ENCODE measurements at regions not wholly inside any gene's neighbourhood (a gene's known extent, or its start where the extent isn't known, plus 50 kb on each side); places are given as distances from the start of the nearest gene placed in this dataset.

DNA sequence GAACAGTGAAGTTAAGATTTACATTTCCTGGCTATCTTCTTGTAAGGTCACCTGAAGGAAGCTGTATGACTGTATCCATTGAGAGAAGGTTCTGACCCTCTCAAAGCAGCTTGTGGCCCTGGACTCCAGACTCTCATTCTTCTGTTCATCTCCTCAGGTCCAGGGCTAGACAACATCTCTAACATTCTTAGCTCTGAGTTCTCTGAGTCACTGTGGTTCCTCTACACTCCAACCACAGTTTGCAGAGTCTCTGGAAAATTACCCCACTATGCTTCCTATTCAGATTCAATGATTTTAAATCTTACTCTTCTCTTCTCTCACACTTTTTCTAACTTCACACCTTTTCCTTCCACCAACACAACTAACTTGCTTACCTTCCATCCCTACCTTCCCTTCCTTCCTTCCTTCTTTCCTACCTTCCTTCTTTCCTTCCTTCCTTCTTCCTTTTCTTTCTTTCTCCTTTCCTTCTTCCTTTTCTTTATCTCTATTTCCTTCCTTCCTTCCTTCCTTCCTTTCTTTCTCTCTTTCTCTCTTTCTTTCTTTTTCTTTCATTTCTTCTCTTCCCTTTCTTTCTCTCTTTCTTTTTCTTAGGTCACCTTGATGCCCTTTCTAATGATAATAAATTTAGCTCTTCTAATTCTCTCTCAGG, 824.3 kb upstream of the ZEB2 start:
- peak; percentile 27 for DNase-seq

DNA sequence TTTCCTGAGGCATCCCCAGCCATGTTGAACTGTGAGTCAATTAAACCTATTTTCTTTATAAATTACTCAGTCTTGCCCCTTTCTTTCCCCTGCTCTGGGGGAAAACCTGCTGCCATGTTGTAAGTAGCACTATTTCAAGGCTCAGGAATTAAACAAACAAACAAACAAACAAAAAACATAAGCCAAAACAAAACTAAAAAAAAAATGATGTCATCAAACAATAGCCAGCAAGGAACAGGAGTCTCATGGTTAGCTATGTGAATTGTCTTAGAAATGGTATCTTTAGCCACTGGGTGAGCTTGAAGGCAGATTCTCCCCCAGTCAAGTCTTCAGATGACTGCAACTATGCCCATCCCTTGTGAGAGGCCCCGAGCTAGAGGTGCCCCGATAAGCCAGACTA, 823.4 kb upstream of the ZEB2 start:
- DNase-seq = no peak

DNA sequence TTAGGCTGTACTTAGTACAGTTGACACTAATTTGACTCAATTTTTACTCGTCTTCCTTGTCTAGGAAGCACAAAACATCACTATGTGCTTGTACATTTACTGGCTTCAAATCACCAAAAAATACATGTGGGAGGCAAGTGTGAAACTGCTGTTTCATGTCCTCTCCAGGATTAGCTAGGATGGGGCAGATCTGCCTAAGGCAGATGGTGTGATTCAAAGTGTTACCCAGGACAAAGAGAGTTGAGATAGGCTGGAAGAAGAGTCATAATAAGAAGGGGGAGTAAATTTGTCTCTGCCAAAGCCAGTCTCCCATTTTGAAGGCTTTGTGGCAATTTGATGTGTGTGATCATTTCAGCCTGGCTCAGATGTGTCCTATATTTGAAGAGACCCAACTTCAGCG, 821.6 kb upstream of the ZEB2 start:
- no peak for DNase-seq

DNA sequence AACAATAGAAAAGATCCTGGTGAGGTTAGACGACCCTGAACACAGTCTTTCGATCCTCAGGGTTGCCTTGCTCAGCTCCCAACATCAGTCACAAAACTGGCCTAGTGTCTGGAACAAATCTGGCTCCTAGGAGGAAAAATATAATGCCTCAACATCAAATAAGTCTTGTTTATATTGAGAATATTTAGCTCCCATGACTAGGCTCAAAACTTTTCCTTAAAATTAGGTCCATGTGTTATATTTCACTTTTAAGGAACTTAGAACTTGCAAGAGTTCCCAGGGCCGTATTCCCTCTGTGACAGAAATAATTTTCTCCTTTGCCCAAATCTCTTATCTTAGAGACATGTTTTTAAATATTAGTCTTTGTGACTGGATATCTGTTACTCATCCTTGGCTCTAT, 819.7 kb upstream of the ZEB2 start:
- DNase-seq = no peak

DNA sequence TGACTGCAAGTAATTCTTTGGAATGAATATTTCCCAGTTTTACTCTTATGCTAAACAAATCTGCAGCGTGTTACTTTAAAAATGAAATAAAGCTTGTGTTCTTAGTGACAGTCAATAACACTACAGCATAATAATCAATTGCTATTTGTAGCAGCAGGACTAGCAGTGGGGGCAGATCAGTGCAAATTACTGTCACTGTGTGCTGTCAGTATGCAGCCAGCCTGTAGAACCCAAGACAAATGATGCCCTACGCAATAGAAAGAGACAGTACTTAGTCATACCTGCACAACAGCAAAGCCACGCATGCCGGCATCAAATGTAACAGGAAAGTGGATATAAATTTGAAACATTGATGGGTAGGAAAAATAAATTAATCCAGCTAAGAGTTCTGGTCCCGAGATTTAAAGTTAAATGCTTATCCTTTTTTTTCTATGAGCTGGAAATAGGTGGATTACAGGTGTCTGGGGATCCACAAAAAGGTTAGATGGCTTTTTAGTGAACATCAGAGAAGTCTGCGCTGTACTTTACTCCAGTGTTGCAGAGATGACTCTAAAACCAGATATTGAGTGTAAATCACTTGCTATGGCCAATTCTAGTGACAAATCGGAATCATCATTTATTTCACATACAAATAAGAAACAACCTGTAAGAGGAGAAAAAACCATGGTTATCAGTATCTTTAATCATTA, 812.4 kb upstream of the ZEB2 start:
- DNase-seq = no peak

- no peak for DNase-seq
These were observed 810.1 kb upstream of the ZEB2 start for GRCh38 chr2:145329971-145330370.

DNA sequence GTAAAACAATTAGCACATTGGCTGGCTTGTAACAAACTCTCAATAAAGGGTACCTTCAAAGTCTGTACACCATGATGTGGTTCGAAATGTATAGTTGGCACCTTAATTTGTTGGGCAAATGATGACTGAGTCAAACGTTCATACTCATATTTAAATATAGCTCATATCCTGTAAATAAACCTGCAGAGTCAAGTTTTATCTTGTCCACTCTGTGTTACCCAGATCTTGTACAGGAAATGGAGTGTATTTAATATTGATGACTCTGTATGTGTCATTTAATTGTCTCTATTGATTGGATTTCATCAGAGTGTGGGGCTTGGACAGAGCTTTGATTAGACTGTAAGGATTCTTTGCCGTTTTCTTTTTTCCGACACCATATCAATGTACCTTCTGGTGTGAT, 805.6 kb upstream of the ZEB2 start:
- DNase-seq = no peak

DNA sequence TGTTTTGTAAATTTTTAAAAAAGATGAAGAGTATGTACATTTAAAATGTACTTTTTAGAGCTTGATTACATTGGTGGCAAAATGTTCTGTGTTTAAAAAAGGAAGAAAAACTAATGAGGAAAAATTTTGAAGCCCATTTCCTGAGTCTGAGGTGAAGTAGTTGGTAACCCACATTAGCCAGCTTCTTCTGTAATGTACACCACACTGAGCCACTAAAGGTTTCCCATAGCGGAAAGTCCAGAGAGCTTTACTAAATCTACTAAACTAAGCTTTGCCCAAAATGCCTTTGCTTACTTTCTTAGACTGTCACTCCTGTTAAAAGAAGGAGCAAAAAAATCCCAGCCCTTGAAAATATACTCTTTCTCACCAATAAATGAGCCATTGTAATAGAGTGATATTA, 804.8 kb upstream of the ZEB2 start:
- no peak for DNase-seq

GRCh38 chr2:145323512-145323911, 803.6 kb upstream of the ZEB2 start:
- peak; percentile 16 for DNase-seq

DNA sequence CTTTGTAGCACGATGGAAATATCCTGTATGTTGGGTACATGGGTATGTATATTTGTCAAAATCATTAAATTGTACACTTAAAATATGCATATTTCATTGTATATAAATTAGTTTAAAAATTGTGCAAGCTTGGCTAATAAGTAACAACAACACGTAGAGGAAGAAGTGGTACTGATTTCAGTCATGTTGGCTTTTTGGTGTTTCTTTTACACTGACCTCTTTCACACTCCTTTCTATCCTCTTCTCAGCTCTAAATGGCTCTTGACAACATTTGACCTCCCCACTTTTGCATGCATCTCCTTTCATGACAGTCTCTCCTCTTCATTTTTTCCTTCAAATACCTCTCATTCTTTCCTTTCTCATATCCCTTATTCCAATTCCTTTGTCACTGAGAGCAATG, 801.4 kb upstream of the ZEB2 start:
- no peak for DNase-seq

GRCh38 chr2:145316496-145316895, 796.6 kb upstream of the ZEB2 start:
- no peak for DNase-seq

DNA sequence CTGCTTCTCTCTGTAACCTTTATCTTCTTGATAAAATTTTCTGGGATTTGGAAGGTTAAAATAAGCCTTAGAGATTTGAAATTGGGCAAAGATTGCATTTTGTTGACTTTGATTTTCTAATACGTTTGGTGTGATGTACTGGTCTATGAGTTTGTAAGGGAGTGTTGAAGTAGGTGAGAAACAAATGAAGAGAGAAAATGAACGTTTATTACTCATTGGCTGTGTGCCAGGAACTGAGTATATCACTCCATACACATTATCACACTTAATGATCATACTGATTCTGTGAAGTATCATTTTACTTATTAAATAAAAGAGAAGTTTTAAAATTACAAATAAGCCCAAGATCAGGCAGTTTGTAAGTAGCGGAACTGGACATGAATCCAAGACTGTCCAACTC, 795.1 kb upstream of the ZEB2 start:
- no peak for DNase-seq

GRCh38 chr2:145314119-145314633, 794.3 kb upstream of the ZEB2 start:
- no peak for DNase-seq

DNA sequence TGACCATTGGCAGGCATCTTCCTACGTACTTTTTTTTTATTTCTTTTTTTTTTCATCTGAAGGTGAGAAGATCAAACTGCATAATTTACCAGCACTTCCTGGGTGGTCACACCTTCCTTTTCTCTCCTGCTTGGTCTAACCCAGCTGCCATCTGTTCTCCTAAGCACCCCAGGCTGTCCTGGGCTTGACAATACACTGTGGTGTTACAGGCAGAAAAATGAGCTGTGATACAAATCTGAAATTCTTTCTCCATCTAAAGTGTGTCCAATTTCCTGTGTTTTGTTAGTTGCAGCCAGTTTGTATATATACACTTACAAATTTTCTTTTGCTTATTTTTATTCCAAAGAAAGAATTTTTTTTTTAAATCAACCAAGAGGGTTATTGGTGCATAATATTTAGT, 786.0 kb upstream of the ZEB2 start:
- no peak for DNase-seq

GRCh38 chr2:145304501-145304900, 784.6 kb upstream of the ZEB2 start:
- no peak for DNase-seq

- DNase-seq = no peak
These were observed 783.6 kb upstream of the ZEB2 start for GRCh38 chr2:145303536-145303935.

DNA sequence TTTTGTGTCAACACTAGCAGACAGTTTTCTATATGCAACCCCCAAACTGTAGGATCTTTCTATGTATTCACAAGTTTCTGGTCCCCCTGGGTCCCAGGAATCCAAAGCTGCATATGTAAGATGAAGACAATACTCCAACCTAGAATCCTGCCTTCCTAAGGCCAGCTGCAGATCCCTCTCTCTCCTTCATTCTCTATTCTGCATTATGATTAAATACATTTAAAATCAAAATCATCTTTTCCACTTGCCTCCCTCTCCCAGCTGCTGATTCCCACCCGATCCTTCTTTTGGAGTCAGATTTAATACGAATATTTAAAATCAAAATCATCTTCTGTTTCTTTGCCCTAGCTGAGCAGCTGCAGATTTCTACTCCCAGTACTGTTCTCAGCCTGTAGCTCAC, 783.0 kb upstream of the ZEB2 start:
- no peak for DNase-seq

GRCh38 chr2:145302451-145302850, 782.5 kb upstream of the ZEB2 start:
- no peak for DNase-seq

- no peak for DNase-seq
These were observed 779.4 kb upstream of the ZEB2 start for GRCh38 chr2:145299368-145299767.

- DNase-seq = no peak
These were observed 772.2 kb upstream of the ZEB2 start for GRCh38 chr2:145292166-145292565.

GRCh38 chr2:145290986-145291385, 771.1 kb upstream of the ZEB2 start:
- no peak for DNase-seq

- DNase-seq = no peak
These were observed 770.0 kb upstream of the ZEB2 start for GRCh38 chr2:145289946-145290345.

DNA sequence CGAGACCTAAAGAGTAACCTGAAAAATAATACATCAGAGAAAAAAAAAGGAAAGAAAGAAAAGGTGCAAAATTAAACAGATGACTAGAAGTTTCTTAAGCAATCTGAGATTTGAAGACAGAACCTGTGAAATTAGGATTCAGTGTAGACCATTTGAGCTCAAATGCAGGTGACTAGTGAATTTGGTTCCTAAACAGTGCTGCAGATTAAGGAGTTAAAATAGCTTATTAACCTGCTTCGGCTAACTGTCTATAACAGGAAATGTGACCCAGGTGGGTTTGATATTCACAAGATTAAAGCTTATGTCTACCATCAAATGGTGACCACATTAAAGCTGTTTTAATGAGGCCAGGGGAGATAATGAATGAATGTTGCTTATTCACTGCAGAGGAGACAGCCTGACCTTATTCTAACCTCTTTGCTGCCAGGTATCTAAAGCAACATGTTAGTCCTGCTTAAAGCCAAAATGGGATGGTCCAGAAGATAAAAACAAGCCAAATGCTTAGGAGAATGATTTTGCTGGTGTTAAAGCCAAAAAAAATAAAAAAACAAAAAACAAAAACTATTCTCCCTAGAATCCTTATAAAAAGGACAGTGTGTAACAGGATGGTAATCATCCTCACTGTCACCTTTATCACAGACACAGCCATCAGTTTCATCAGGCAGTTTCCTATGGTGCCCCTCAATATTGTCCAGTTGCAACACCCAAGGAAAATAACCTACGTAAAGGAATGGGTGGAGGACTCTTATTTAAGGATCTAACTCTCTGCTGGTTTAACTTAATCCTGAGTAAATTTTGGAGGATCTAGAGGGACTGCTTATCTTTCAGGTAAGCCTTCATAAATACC, 769.0 kb upstream of the ZEB2 start:
- DNase-seq = no peak

DNA sequence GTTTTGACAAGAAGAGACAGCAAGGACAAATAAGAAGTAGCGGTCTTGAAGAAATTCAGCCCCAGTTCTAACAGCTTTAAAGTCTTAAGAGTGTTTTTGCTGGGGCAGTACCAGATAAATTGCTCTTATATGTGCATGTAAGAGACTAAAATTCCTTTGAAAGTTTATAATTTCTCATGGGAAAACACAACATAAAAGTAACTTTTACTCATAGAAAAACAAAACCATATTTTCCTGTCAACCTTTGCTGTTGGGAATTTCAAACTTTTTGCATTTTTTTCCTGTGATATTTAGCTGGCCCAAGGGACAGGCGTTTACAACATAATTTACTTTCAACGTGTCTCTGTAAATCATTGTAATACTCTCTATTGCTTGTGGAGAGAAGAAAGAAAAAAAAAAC, 767.8 kb upstream of the ZEB2 start:
- no peak for DNase-seq
